Neuronal stem cell (in vitro differentiated cells): ENCODE measurements at regions not wholly inside any gene's neighbourhood (a gene's known extent, or its start where the extent isn't known, plus 50 kb on each side); places are given as distances from the start of the nearest gene placed in this dataset.

ENCODE experiments used
- DNase-seq: peaks from one replicate; pipeline ENCODE4 v3.0.0-alpha.2; 2013; ENCODE audit warnings: low spot score
- H2AFZ ChIP-seq: one replicate; pipeline ENCODE4 v1.6.1; 2013; ENCODE audit warnings: mild to moderate bottlenecking, low read length, inconsistent platforms
- H2AK5ac ChIP-seq: 2 replicates; pipeline ENCODE4 v1.6.1; 2013; ENCODE audit warnings: low read depth, mild to moderate bottlenecking, inconsistent platforms, low read length, moderate library complexity, mixed read lengths
- H2BK120ac ChIP-seq: 2 replicates; pipeline ENCODE4 v1.6.1; 2013; ENCODE audit warnings: low read depth, mild to moderate bottlenecking, inconsistent platforms, low read length, moderate library complexity, mixed read lengths
- H2BK12ac ChIP-seq: one replicate; pipeline ENCODE4 v1.6.1; 2013; ENCODE audit warnings: low read length, inconsistent platforms
- H2BK15ac ChIP-seq: 2 replicates; pipeline ENCODE4 v1.6.1; 2013; ENCODE audit warnings: mild to moderate bottlenecking, low read length, inconsistent platforms, mixed read lengths
- H2BK5ac ChIP-seq: one replicate; pipeline ENCODE4 v1.6.1; 2013; ENCODE audit warnings: inconsistent platforms, mild to moderate bottlenecking, low read length, moderate library complexity
- H3K14ac ChIP-seq: one replicate; pipeline ENCODE4 v1.6.1; 2013; ENCODE audit warnings: low read length, inconsistent platforms
- H3K18ac ChIP-seq: 2 replicates; pipeline ENCODE4 v1.6.1; 2013; ENCODE audit warnings: low read length, inconsistent platforms
- H3K23ac ChIP-seq: 2 replicates; pipeline ENCODE4 v1.6.1; 2013; ENCODE audit warnings: low read depth, mild to moderate bottlenecking, mixed read lengths, low read length, inconsistent platforms; ENCODE audit not compliant: poor library complexity
- H3K27ac ChIP-seq: replicated peaks from 3 replicates; pipeline ENCODE4 v1.5.1; 2013; ENCODE audit warnings: low read length, inconsistent platforms
- H3K27me3 ChIP-seq, 3 experiments: 2 replicates each; pipeline ENCODE4 v1.6.1; 2013; ENCODE audit warnings: low read length in 3 of 3, mild to moderate bottlenecking in 2 of 3, inconsistent platforms in 1 of 3, low read depth in 1 of 3, mixed read lengths in 1 of 3, moderate library complexity in 1 of 3; ENCODE audit not compliant: control insufficient read depth in 3 of 3, insufficient read depth in 3 of 3
- H3K36me3 ChIP-seq, 2 donors: replicated peaks in 1 of 2; 2 replicates each; pipeline ENCODE4 v1.6.1; 2013; ENCODE audit warnings: low read length in 2 of 2; ENCODE audit not compliant: control insufficient read depth in 2 of 2, insufficient read depth in 2 of 2
- H3K4ac ChIP-seq: 2 replicates; pipeline ENCODE4 v1.6.1; 2013; ENCODE audit warnings: inconsistent platforms, mild to moderate bottlenecking, low read length, moderate library complexity
- H3K4me1 ChIP-seq, 2 donors: 1 replicate in 1 of 2; 2 replicates in 1 of 2; pipeline ENCODE4 v1.6.1; 2013; ENCODE audit warnings: low read length in 2 of 2, low read depth in 1 of 2; ENCODE audit not compliant: control insufficient read depth in 2 of 2, insufficient read depth in 1 of 2
- H3K4me2 ChIP-seq: one replicate; pipeline ENCODE4 v1.6.1; 2013; ENCODE audit warnings: mild to moderate bottlenecking, low read length, inconsistent platforms; ENCODE audit not compliant: insufficient read depth, poor library complexity, severe bottlenecking
- H3K4me3 ChIP-seq, 2 donors: 2 replicates each; pipeline ENCODE4 v1.5.1; 2013; ENCODE audit warnings: low read length in 2 of 2, mild to moderate bottlenecking in 2 of 2, inconsistent platforms in 1 of 2, moderate library complexity in 1 of 2
- H3K79me1 ChIP-seq: one replicate; pipeline ENCODE4 v1.6.1; 2013; ENCODE audit warnings: low read depth, mild to moderate bottlenecking, inconsistent platforms, low read length, moderate library complexity
- H3K9ac ChIP-seq: one replicate; pipeline ENCODE4 v1.6.1; 2013; ENCODE audit warnings: mild to moderate bottlenecking, low read depth, low read length, inconsistent platforms; ENCODE audit not compliant: poor library complexity
- H3K9me3 ChIP-seq, 2 donors: replicated peaks in 1 of 2; 2 replicates each; pipeline versions ENCODE3 to v1.6.1; 2013; ENCODE audit warnings: low read length in 2 of 2, mild to moderate bottlenecking in 2 of 2, inconsistent platforms in 1 of 2, low read depth in 1 of 2, mixed read lengths in 1 of 2, moderate library complexity in 1 of 2; ENCODE audit not compliant: control insufficient read depth in 2 of 2, insufficient read depth in 1 of 2
- H4K8ac ChIP-seq: one replicate; pipeline ENCODE4 v1.6.1; 2013; ENCODE audit warnings: low read depth, mild to moderate bottlenecking, inconsistent platforms, low read length, moderate library complexity
- H4K91ac ChIP-seq: one replicate; pipeline ENCODE4 v1.6.1; 2013; ENCODE audit warnings: low read length, low read depth, mild to moderate bottlenecking, inconsistent platforms; ENCODE audit not compliant: poor library complexity
- WGBS, 2 donors: extraction: QIAGEN DNeasy Blood & Tissue Kit; methylation state at CpG; one replicate each; pipeline ENCODE4 v1.1.7; 2013; ENCODE audit warnings: missing lambda C conversion rate in 2 of 2, mixed read lengths in 1 of 2; ENCODE audit not compliant: insufficient read length in 2 of 2, insufficient replicate concordance in 1 of 2; ENCODE audit errors: extremely low coverage in 2 of 2; 5-methylcytosine and 5-hydroxymethylcytosine counted together

DNA sequence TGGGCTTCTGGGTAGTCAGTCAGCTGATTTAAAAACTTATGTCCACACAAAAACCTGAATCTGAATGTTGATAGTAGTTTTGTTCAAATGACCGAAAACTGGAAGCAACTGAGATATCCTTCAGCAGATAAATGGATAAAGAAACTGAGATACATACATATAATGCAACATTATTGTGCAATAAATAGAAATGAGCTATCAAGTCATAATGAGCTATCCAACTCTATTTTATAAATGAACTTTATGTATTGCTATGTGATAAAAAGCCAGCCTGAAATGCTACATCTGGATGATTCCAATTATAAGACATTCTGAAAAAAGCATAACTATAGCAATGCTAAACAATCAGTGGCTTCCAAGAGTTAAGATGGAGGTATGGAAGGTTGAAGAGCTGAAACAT is 748.7 kb downstream of the TNS3 start:
- no CpG with 5 or more reads among the region's 1 CpG for WGBS, 2 donors
- Histone ChIP-seq H3K27ac (no peak overlapping the region), H3K14ac (no peak overlapping the region), H3K4me2 (no peak overlapping the region), H3K9me3 (no peaks in the 10 kb centered on the region), H3K36me3 (no peaks in the 10 kb centered on the region), H2AK5ac (no peak overlapping the region), H2BK15ac (no peak overlapping the region), H3K27me3 (no peaks in the 10 kb centered on the region), H2AFZ (no peak overlapping the region), H3K18ac (no peak overlapping the region), H3K9ac (no peak overlapping the region), H4K8ac (no peak overlapping the region), H3K23ac (no peak overlapping the region), H2BK5ac (no peak overlapping the region), H3K4me3 (no peak overlapping the region), H3K4me1 (no peaks in the 10 kb centered on the region), H3K4ac (no peak overlapping the region), H2BK120ac (no peak overlapping the region), H2BK12ac (no peak overlapping the region), H3K79me1 (no peaks in the 10 kb centered on the region), H4K91ac (no peak overlapping the region)
- no peak for DNase-seq

DNA sequence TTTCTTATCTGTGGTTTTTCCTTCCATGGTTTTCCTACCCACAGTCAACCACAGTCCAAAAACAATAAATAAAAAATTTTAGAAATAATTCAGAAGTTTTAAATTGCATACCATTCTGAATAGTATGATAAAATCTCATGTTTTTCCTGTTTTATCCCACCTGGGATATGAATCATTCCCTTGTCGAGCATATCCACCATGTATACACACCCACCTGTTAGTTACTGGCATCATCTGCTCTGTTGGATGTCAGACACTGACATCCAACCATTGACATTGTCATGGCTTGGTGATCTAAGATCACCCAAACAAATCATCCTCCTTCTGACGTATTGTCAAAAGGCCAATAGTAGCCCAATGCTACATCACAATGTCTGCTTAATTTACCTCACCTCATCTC is 749.8 kb downstream of the TNS3 start:
- Histone ChIP-seq H3K4ac (no peak overlapping the region), H2BK120ac (no peak overlapping the region), H3K4me1 (no peaks in the 10 kb centered on the region), H3K9ac (no peak overlapping the region), H4K91ac (no peak overlapping the region), H2BK15ac (no peak overlapping the region), H4K8ac (no peak overlapping the region), H2AFZ (no peak overlapping the region), H3K18ac (no peak overlapping the region), H3K36me3 (no peaks in the 10 kb centered on the region), H3K27me3 (no peaks in the 10 kb centered on the region), H3K14ac (no peak overlapping the region), H3K27ac (no peak overlapping the region), H3K79me1 (no peaks in the 10 kb centered on the region), H3K4me2 (no peak overlapping the region), H3K9me3 (no peaks in the 10 kb centered on the region), H3K23ac (no peak overlapping the region), H2AK5ac (no peak overlapping the region), H3K4me3 (no peak overlapping the region), H2BK12ac (no peak overlapping the region), H2BK5ac (no peak overlapping the region)
- no CpG with 5 or more reads among the region's 2 CpGs for WGBS, 2 donors
- no peak for DNase-seq

DNA sequence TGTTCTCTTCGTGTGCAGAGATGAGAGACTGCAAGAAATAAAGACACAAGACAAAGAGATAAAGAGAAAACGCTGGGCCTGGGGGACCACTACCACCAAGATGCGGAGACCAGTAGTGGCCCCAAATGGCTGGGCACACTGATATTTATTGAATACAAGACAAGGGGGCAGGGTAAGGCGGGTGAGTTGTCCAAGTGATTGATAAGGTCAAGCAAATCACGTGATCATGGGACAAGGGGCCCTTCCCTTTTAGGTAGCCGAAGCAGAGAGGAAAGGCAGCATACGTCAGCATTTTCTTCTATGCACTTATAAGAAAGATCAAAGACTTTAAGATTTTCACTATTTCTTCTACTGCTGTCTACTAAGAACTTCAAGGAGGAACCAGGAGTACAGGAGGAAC is 762.1 kb downstream of the TNS3 start:
- Histone ChIP-seq H3K4me3 (no peak overlapping the region), H3K27ac (no peak overlapping the region), H3K18ac (no peak overlapping the region), H3K23ac (no peak overlapping the region), H3K4me1 (no peaks in the 10 kb centered on the region), H4K8ac (no peak overlapping the region), H3K79me1 (no peaks in the 10 kb centered on the region), H3K36me3 (no peaks in the 10 kb centered on the region), H2AFZ (no peak overlapping the region), H4K91ac (no peak overlapping the region), H3K27me3 (no peaks in the 10 kb centered on the region), H2BK5ac (no peak overlapping the region), H3K4ac (no peak overlapping the region), H3K9ac (no peak overlapping the region), H3K4me2 (no peak overlapping the region), H2BK12ac (no peak overlapping the region), H3K9me3 (no peaks in the 10 kb centered on the region), H3K14ac (no peak overlapping the region), H2BK120ac (no peak overlapping the region), H2AK5ac (no peak overlapping the region), H2BK15ac (no peak overlapping the region)
- no CpG with 5 or more reads among the region's 7 CpGs for WGBS, 2 donors
- DNase-seq = no peak

DNA sequence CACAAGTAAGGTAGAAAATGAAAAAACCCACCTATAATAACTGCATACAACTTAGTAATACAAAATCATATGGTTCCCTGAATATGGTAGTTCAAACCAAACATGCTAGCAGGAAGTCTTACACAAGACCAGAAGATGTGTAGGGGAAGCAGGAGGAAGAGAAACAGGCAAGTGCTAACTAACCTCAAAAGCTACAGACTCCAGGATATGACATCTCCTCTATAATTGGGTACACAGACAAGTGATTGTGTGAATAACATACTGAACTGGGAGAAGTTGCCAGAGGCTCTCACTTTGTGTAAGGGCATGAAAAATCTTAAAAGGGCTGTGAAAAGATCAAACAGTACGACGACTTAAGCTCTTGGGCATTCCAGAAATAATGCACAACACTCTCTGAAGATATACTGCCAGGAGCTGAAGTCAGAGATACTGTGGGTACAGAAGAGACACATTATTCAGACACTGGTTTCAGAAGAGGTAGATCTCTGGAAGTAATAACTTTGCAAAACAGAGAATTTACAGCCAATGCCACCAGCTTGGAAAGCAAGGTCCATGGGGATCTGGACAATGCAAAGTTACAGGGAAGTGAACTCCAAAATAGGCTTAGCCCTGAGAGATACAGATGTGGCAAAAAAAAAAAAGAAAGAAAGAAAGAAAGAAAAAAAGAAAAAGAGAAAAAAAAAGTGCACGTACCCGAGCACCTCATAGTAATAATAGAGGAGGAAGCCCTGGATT is 767.2 kb downstream of the TNS3 start:
- no peak overlapping the region for H4K8ac ChIP-seq

More for the DNA sequence above, 767.2 kb downstream of the TNS3 start:
- no peak overlapping the region for H2BK12ac ChIP-seq
- no peak overlapping the region for H2AFZ ChIP-seq
- H3K4ac ChIP-seq = no peak overlapping the region
- no peak overlapping the region for H3K18ac ChIP-seq
- peaks cover 2 to 3% of the 10 kb centered on the region in 2 donors for H3K4me1 ChIP-seq
- WGBS, 2 donors = no CpG with 5 or more reads among the region's 4 CpGs
- no peak overlapping the region for H3K9ac ChIP-seq
- no peak overlapping the region for H3K27ac ChIP-seq
- no peak overlapping the region for H2AK5ac ChIP-seq
- H4K91ac ChIP-seq = no peak overlapping the region
- H2BK120ac ChIP-seq = no peak overlapping the region
- no peak overlapping the region for H3K23ac ChIP-seq
- no peaks in the 10 kb centered on the region for H3K27me3 ChIP-seq
- H3K4me3 ChIP-seq = no peak overlapping the region
- H2BK5ac ChIP-seq = no peak overlapping the region
- H3K36me3 ChIP-seq = no peaks in the 10 kb centered on the region
- no peak for DNase-seq
- no peak overlapping the region for H2BK15ac ChIP-seq
- H3K9me3 ChIP-seq = no peaks in the 10 kb centered on the region
- no peaks in the 10 kb centered on the region for H3K79me1 ChIP-seq
- no peak overlapping the region for H3K4me2 ChIP-seq
- no peak overlapping the region for H3K14ac ChIP-seq
